HL-60/S4 treated with phorbol 12-myristate 13-acetate at 8.2 ng/mL for 4 days and 3 days (cell line): ENCODE measurements at regions not wholly inside any gene's neighbourhood (a gene's known extent, or its start where the extent isn't known, plus 50 kb on each side); places are given as distances from the start of the nearest gene placed in this dataset.
"Not testable (repeated sequence)": the region's sequence is repeated elsewhere in the genome, so short reads cannot be mapped to it uniquely, and the experiment has no call there.

Experiments used
- in situ Hi-C: fragments of 300-500 bp; cut with MboI; formaldehyde crosslinking; loops from 2 replicates; pipeline ENCODE4 v1.15.0; 2022; ENCODE audit warnings: low sequenced_read_pairs

DNA sequence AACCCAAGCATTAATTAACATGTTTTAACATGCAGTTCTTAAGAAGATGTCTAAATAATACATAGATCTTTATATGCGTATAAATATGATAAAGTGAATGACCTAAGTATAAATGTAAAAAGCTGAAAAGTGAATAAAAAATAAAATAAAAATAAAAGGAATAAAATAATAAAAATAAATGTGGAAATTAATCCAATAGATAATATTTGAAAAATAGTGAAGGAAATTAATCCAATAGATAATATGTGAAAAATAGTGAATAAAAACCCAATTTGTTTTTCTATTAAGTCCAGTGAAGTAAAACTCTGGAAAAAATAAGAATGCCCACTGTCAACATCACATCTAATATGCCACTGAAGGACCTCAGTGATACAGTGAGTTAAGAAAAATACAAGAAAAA lies 180.6 kb upstream of the SLC27A6 start:
- in situ Hi-C loops, result no loop called here

DNA sequence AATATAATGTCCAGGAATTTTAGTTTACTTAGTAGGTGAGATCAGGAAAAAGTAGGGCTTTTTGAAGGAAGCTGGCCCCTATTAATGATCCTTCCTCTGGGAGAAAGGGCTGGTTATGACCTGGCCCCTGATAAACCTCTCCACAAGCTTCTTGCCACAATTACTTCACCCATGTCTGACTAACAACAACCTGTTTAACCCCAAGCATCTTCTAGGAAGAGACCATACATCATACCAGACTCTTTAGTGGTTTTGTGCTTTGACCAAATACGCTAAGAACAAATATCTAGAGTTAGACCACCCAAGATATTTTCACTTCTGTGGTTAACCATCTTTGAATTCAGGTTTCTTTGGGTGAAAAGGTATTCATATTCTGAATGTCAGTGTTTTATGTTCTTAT lies 174.0 kb upstream of the SLC27A6 start:
- in situ Hi-C loops, result no loop called here

DNA sequence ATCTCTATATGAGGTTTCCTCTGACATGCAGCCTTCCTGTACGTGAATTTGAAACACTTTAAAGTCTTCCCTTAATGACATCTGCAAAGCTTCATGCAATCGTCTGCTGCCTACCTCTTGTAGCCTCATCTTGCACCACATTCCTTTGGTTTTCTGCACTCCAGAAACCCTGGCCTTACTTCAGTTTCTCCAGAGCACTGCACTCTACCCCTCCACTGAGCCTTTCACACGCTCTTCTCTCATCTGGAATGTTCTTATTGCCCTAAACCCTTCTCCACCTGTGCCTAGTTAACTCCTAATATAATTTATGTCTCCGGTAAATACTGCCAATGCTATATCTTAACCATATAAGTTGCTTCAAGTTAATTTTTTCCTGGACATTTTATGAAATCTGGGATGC lies 168.8 kb upstream of the SLC27A6 start:
- in situ Hi-C loops, result no loop called here

GRCh38 chr5:128798871-128799270 lies 166.4 kb upstream of the SLC27A6 start:
- in situ Hi-C loops, result no loop called here

- in situ Hi-C loops, result no loop called here
Observed at GRCh38 chr5:128799945-128800344, 165.3 kb upstream of the SLC27A6 start.

GRCh38 chr5:128800377-128800776 lies 164.9 kb upstream of the SLC27A6 start:
- in situ Hi-C loops, result no loop called here

GRCh38 chr5:128813317-128814070 lies 151.8 kb upstream of the SLC27A6 start:
- in situ Hi-C loops, result no loop called here

DNA sequence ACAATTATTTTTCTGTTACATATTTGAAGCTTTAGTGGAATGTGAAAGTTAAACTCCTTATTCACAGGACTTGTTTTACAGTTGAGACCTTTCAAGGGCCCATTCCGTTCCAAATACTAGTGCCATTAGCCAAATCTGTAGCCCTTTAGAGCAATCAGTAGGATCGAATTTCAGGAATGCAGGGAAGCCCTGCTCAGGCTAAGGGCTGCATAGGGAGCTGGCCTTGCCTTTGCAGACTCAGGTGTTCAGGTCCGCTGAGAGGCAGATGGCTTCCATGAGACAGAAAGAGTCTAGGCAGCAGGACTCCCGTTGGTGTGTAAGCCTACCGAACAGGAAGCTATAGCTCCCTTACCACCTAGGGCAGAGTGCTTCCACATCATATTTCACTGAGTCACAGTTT lies 150.1 kb upstream of the SLC27A6 start:
- in situ Hi-C loops, result no loop called here

DNA sequence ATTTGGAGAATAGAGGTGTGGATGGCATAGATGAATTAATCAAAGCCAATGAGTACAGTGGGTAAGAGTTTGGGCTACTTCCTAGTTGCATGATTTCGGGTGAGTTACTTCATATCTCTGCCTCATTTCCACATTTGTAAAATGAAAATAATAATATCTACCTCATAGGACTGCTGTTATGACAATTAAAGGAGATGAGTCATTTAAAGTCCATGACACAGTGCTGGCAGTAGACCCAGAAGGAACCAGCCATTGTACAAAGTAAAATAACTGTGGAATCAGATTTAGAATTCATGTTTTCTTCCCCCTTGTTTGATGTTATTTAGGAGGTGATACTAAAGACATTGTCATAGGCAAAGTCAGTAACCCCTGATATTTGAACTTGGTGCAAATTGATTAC lies 139.5 kb upstream of the SLC27A6 start:
- in situ Hi-C loops, result loop anchor here (25.0 kb wide), 1 partner anchor 439 kb away; no protein-coding TSS in a partner anchor

GRCh38 chr5:128826275-128826674 lies 139.0 kb upstream of the SLC27A6 start:
- in situ Hi-C loops, result loop anchor here (25.0 kb wide), 1 partner anchor 439 kb away; no protein-coding TSS in a partner anchor

GRCh38 chr5:128836571-128836970 lies 128.7 kb upstream of the SLC27A6 start:
- in situ Hi-C loops, result loop anchor here (25.0 kb wide), 1 partner anchor 449 kb away; no protein-coding TSS in a partner anchor

DNA sequence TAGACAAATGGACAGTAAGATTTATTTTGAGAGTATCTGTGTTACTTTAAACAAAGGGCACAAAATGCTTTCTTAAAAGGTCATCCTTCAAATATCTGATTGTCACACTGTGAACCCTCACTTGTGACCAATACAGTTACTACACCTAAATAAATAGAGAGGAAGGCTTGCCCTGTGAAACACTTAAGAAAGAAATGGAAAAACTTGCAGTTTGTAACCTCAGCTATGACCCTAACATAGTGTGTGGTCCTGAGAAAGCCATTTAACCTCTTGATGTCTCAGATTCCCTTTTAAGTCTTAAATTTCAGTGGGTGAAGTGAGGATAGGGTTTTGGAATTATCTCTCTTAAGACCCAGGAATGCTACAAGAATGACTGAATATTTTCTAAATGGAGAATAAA lies 126.7 kb upstream of the SLC27A6 start:
- in situ Hi-C loops, result loop anchor here (25.0 kb wide), 1 partner anchor 451 kb away; no protein-coding TSS in a partner anchor

GRCh38 chr5:128842241-128842640 lies 123.0 kb upstream of the SLC27A6 start:
- in situ Hi-C loops, result loop anchor here (25.0 kb wide), 1 partner anchor 455 kb away; no protein-coding TSS in a partner anchor

DNA sequence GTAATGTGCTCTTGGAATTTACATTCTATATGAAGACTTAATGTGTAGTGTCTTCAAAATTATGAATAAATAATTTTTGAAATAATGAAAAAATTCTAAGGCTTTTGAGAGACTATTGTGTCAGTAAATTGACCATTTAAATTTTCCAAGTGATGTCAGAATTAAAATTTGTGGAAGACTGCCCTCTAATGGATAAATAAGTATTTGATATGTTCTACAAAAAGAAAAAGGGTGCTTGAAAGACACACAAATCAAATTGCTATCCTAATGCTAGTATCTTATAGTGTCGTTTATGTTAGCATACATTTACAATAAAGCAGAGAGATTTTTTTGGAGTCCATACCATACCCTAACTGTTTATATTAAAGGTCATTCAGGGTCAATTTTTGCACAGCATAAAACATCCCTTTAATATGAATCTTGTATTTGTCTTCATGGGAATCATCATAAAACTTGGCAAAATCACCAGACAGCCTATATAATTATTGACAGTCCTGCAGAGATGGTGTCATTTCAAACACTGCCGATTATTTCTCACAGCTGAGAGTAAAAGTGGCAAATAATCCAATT lies 120.8 kb upstream of the SLC27A6 start:
- in situ Hi-C loops, result loop anchor here (25.0 kb wide), 1 partner anchor 457 kb away; no protein-coding TSS in a partner anchor

- in situ Hi-C loops, result no loop called here
Observed at GRCh38 chr5:128850049-128850448, 115.2 kb upstream of the SLC27A6 start.

DNA sequence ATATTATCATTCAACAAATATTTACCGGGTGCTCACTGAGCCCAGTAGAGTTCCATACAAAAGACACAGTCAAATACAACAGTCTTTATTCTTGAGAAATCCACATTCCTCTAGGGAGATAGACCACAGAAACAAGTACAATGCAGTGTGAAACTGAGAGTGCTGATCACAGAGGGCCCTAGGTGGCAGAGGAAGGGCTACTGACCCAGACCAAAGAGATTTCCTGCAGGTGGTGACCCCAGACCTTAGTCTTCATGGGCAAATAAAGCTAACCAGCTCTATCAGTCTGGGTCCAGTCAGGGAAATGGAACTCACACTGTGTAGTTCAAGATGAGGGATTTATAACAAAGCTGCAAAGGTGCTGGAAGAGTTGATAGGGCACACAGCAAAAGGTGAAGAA lies 110.4 kb upstream of the SLC27A6 start:
- in situ Hi-C loops, result no loop called here

- in situ Hi-C loops, result no loop called here
Observed at GRCh38 chr5:128857076-128857677, 108.1 kb upstream of the SLC27A6 start.

GRCh38 chr5:128858995-128859394 lies 106.3 kb upstream of the SLC27A6 start:
- in situ Hi-C loops, result no loop called here

GRCh38 chr5:128861155-128861554 lies 104.1 kb upstream of the SLC27A6 start:
- in situ Hi-C loops, result not testable (repeated sequence)

- in situ Hi-C loops, result no loop called here
Observed at GRCh38 chr5:128869970-128870369, 95.3 kb upstream of the SLC27A6 start.

- in situ Hi-C loops, result no loop called here
Observed at GRCh38 chr5:128870373-128870772, 94.9 kb upstream of the SLC27A6 start.

GRCh38 chr5:128870923-128871322 lies 94.4 kb upstream of the SLC27A6 start:
- in situ Hi-C loops, result no loop called here
